Activated gamma-delta T cell treated with Interleukin-2 at 50 U/mL for 16 hours (primary cell): ENCODE measurements at regions not wholly inside any gene's neighbourhood (a gene's known extent, or its start where the extent isn't known, plus 50 kb on each side); places are given as distances from the start of the nearest gene placed in this dataset.
A peak's percentile ranks its signal among the peaks of the same experiment; 100 is the strongest.

Experiments
- DNase-seq: peaks from one replicate; pipeline ENCODE4 v3.0.0-alpha.2; 2020

- DNase-seq, result peak; percentile 71
Measured at GRCh38 chr12:14257734-14258574, 107.5 kb upstream of the ATF7IP start.

- no peak for DNase-seq
Measured at GRCh38 chr12:14258575-14258940, 106.9 kb upstream of the ATF7IP start.

GRCh38 chr12:14259481-14260010 lies 105.9 kb upstream of the ATF7IP start:
- no peak for DNase-seq

- DNase-seq, result no peak
Measured at GRCh38 chr12:14260011-14260993, 105.2 kb upstream of the ATF7IP start.

- DNase-seq, result no peak
Measured at GRCh38 chr12:14261096-14261495, 104.4 kb upstream of the ATF7IP start.

GRCh38 chr12:14261861-14262260 lies 103.6 kb upstream of the ATF7IP start:
- DNase-seq, result no peak

- DNase-seq, result no peak
Measured at GRCh38 chr12:14262771-14263511, 102.5 kb upstream of the ATF7IP start.

GRCh38 chr12:14263742-14264141 lies 101.7 kb upstream of the ATF7IP start:
- DNase-seq, result no peak

GRCh38 chr12:14264316-14264715 lies 101.2 kb upstream of the ATF7IP start:
- DNase-seq, result no peak

GRCh38 chr12:14264778-14265177 lies 100.7 kb upstream of the ATF7IP start:
- DNase-seq, result no peak

- DNase-seq, result no peak
Measured at GRCh38 chr12:14268120-14268515, 97.4 kb upstream of the ATF7IP start.

GRCh38 chr12:14270392-14270791 lies 95.1 kb upstream of the ATF7IP start:
- DNase-seq, result no peak

GRCh38 chr12:14272956-14273912 lies 92.2 kb upstream of the ATF7IP start:
- DNase-seq, result no peak

GRCh38 chr12:14273913-14274311 lies 91.6 kb upstream of the ATF7IP start:
- DNase-seq, result no peak

- DNase-seq, result no peak
Measured at GRCh38 chr12:14275111-14275510, 90.4 kb upstream of the ATF7IP start.

- DNase-seq, result no peak
Measured at GRCh38 chr12:14275886-14276285, 89.6 kb upstream of the ATF7IP start.

GRCh38 chr12:14278294-14278953 lies 87.1 kb upstream of the ATF7IP start:
- no peak for DNase-seq

GRCh38 chr12:14279845-14280244 lies 85.6 kb upstream of the ATF7IP start:
- DNase-seq, result no peak

GRCh38 chr12:14280921-14281320 lies 84.6 kb upstream of the ATF7IP start:
- DNase-seq, result no peak

- no peak for DNase-seq
Measured at GRCh38 chr12:14281539-14281938, 83.9 kb upstream of the ATF7IP start.
